HFFc6 (cell line): ENCODE measurements at regions not wholly inside any gene's neighbourhood (a gene's known extent, or its start where the extent isn't known, plus 50 kb on each side); places are given as distances from the start of the nearest gene placed in this dataset.

Experiments
- DNase-seq: peaks from one replicate; pipeline ENCODE4 v3.0.0-alpha.2; 2018
- H3K27ac Mint-ChIP-seq: 2 replicates; pipeline ENCODE4 v1.8.0; 2020; ENCODE audit warnings: mild to moderate bottlenecking, mixed read lengths
- H3K27me3 Mint-ChIP-seq: 2 replicates; pipeline ENCODE4 v1.8.0; 2021; ENCODE audit warnings: mild to moderate bottlenecking, moderate library complexity, mixed read lengths; ENCODE audit not compliant: insufficient read depth
- H3K36me3 Mint-ChIP-seq: 2 replicates; pipeline ENCODE4 v1.8.0; 2021; ENCODE audit warnings: low read depth, mixed read lengths
- H3K4me1 Mint-ChIP-seq: 2 replicates; pipeline ENCODE4 v1.8.0; 2020; ENCODE audit warnings: low read depth, mixed read lengths
- H3K4me3 Mint-ChIP-seq: 2 replicates; pipeline ENCODE4 v1.8.0; 2020; ENCODE audit warnings: mild to moderate bottlenecking, moderate library complexity, mixed read lengths
- H3K9me3 Mint-ChIP-seq: 2 replicates; pipeline ENCODE4 v1.8.0; 2020; ENCODE audit warnings: mild to moderate bottlenecking, mixed read lengths
- CTCF ChIP-seq: fragments of 200-600 bp; sonication (generic); IDR thresholded peaks from 2 replicates; pipeline ENCODE4 v1.5.0; 2021; ENCODE audit warnings: antibody characterized with exemption, mild to moderate bottlenecking

GRCh38 chr1:181174861-181175260 is 86.4 kb downstream of the IER5 start:
- Mint-ChIP-seq H3K36me3 (peaks cover 13% of the 10 kb centered on the region), H3K4me3 (no peak overlapping the region), H3K9me3 (peaks cover 17% of the 10 kb centered on the region), H3K27me3 (peaks cover 26% of the 10 kb centered on the region), H3K4me1 (peaks cover 5% of the 10 kb centered on the region), H3K27ac (no peak overlapping the region)
- DNase-seq = no peak
- no peak for TF ChIP-seq CTCF

GRCh38 chr1:181175356-181175910 is 86.9 kb downstream of the IER5 start:
- TF ChIP-seq CTCF = no peak
- H3K27me3 Mint-ChIP-seq = peaks cover 31% of the 10 kb centered on the region
- H3K9me3 Mint-ChIP-seq = peaks cover 17% of the 10 kb centered on the region
- H3K4me3 Mint-ChIP-seq = no peak overlapping the region
- peaks cover 11% of the 10 kb centered on the region for H3K4me1 Mint-ChIP-seq
- H3K36me3 Mint-ChIP-seq = peaks cover 13% of the 10 kb centered on the region
- H3K27ac Mint-ChIP-seq = no peak overlapping the region
- no peak for DNase-seq

GRCh38 chr1:181175955-181176354 is 87.5 kb downstream of the IER5 start:
- H3K36me3 Mint-ChIP-seq = peaks cover 13% of the 10 kb centered on the region
- H3K27ac Mint-ChIP-seq = no peak overlapping the region
- H3K9me3 Mint-ChIP-seq = peaks cover 17% of the 10 kb centered on the region
- TF ChIP-seq CTCF = no peak
- H3K4me1 Mint-ChIP-seq = peaks cover 11% of the 10 kb centered on the region
- peaks cover 32% of the 10 kb centered on the region for H3K27me3 Mint-ChIP-seq
- no peak overlapping the region for H3K4me3 Mint-ChIP-seq
- no peak for DNase-seq

- peaks cover 5% of the 10 kb centered on the region for H3K9me3 Mint-ChIP-seq
- no peak for DNase-seq
- H3K36me3 Mint-ChIP-seq = 0 out of 2 replicates have a peak, but pooled peaks cover under 1% of the 10 kb centered on the region
- peaks cover 11% of the 10 kb centered on the region for H3K4me1 Mint-ChIP-seq
- H3K27me3 Mint-ChIP-seq = peaks cover 38% of the 10 kb centered on the region
- no peak for TF ChIP-seq CTCF
- H3K4me3 Mint-ChIP-seq = no peak overlapping the region
- H3K27ac Mint-ChIP-seq = no peak overlapping the region
These were observed 89.9 kb downstream of the IER5 start for GRCh38 chr1:181178241-181178879.

GRCh38 chr1:181179279-181179986 is 90.9 kb downstream of the IER5 start:
- Mint-ChIP-seq H3K36me3 (no peaks in the 10 kb centered on the region), H3K27me3 (peaks cover 45% of the 10 kb centered on the region), H3K4me3 (no peak overlapping the region), H3K9me3 (no peaks in the 10 kb centered on the region), H3K4me1 (peaks cover 11% of the 10 kb centered on the region), H3K27ac (no peak overlapping the region; the same call in 1 of the 2 replicates)
- no peak for TF ChIP-seq CTCF
- DNase-seq = no peak
